Endothelial cell of umbilical vein (primary cell): ENCODE measurements at regions not wholly inside any gene's neighbourhood (a gene's known extent, or its start where the extent isn't known, plus 50 kb on each side); places are given as distances from the start of the nearest gene placed in this dataset.
"Not testable (repeated sequence)": the region's sequence is repeated elsewhere in the genome, so short reads cannot be mapped to it uniquely, and the experiment has no call there.

Experiments
- CTCF ChIP-seq, 2 donors: IDR thresholded peaks; 1 replicate in 1 of 2; 2 replicates in 1 of 2; pipeline ENCODE4 v1.5.1; 2011; ENCODE audit warnings: low read length in 2 of 2, mild to moderate bottlenecking in 2 of 2, moderate library complexity in 2 of 2, control low read depth in 1 of 2, inconsistent platforms in 1 of 2, low read depth in 1 of 2; ENCODE audit not compliant: insufficient read depth in 1 of 2; ENCODE audit errors: extremely low read depth in 1 of 2
- EZH2 ChIP-seq: IDR thresholded peaks from 2 replicates; pipeline ENCODE4 v1.6.1; 2012; ENCODE audit warnings: borderline replicate concordance, low read depth, mild to moderate bottlenecking, moderate library complexity, low read length, inconsistent platforms; ENCODE audit not compliant: severe bottlenecking
- JUN ChIP-seq: IDR thresholded peaks from 2 replicates; pipeline ENCODE4 v1.6.1; 2011; ENCODE audit warnings: borderline replicate concordance, low read depth; ENCODE audit not compliant: insufficient read length, insufficient read depth
- POLR2A ChIP-seq: IDR thresholded peaks from 2 replicates; pipeline ENCODE4 v1.6.1; 2012; ENCODE audit warnings: low read depth, mild to moderate bottlenecking, control low read depth, low read length
- POLR2AphosphoS5 ChIP-seq: IDR thresholded peaks from 2 replicates; pipeline ENCODE4 v1.6.1; 2012; ENCODE audit warnings: low read depth, mild to moderate bottlenecking, control low read depth, low read length, moderate library complexity; ENCODE audit not compliant: insufficient read depth
- TF ChIP-seq, protein P1 (sequence below): IDR thresholded peaks from 2 replicates; pipeline ENCODE4 v1.6.1; 2011; ENCODE audit not compliant: insufficient read depth, insufficient read length

- TF ChIP-seq POLR2AphosphoS5; CTCF (IDR thresholded peaks at IDR 0.05; ENCODE audit: extremely low read depth in 1 of 2, insufficient read depth in 1 of 2, low read depth in 1 of 2, low read length in 2 of 2); POLR2A; EZH2; JUN: not testable (repeated sequence)
- TF ChIP-seq, protein P1, sequence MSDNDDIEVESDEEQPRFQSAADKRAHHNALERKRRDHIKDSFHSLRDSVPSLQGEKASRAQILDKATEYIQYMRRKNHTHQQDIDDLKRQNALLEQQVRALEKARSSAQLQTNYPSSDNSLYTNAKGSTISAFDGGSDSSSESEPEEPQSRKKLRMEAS = not testable (repeated sequence)
Measured at GRCh38 chr6:98088537-98088936, 745.8 kb upstream of the POU3F2 start.
